Stimulated activated CD4-positive, alpha-beta T cell treated with anti-CD3 and anti-CD28 coated beads, Interleukin-1b, Interleukin-23, amount 100 ng/mL, for 4 hours (primary cell): ENCODE measurements at regions not wholly inside any gene's neighbourhood (a gene's known extent, or its start where the extent isn't known, plus 50 kb on each side); places are given as distances from the start of the nearest gene placed in this dataset.
"Not testable (repeated sequence)": the region's sequence is repeated elsewhere in the genome, so short reads cannot be mapped to it uniquely, and the experiment has no call there.

Source experiments
- DNase-seq, 2 donors: peaks; one replicate each; pipeline ENCODE4 v3.0.0-alpha.2; 2020; ENCODE audit warnings: low read depth in 2 of 2

GRCh38 chr10:33101392-33101787, 143.4 kb upstream of the ITGB1 start:
- DNase-seq, result no peak

GRCh38 chr10:33100781-33101391, 142.9 kb upstream of the ITGB1 start:
- no peak for DNase-seq

DNA sequence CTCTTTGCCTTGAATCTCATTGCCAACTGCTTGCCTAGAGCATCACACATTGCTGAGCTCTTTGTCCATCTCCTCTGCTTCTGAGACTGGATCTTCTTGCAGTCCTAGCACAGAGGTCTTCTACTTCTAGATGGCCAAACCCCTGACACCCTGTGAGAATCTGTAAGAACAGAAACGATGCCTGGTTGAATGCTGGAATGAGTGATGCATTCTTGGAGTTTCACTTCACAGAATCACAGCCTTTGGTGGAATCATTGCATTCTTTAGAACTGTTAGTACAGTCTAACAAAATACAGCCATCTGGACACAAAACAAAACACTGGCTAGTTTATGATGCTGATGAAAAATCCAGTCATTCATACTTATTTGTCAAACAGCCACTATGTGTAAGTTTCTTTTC, 141.7 kb upstream of the ITGB1 start:
- no peak for DNase-seq

DNA sequence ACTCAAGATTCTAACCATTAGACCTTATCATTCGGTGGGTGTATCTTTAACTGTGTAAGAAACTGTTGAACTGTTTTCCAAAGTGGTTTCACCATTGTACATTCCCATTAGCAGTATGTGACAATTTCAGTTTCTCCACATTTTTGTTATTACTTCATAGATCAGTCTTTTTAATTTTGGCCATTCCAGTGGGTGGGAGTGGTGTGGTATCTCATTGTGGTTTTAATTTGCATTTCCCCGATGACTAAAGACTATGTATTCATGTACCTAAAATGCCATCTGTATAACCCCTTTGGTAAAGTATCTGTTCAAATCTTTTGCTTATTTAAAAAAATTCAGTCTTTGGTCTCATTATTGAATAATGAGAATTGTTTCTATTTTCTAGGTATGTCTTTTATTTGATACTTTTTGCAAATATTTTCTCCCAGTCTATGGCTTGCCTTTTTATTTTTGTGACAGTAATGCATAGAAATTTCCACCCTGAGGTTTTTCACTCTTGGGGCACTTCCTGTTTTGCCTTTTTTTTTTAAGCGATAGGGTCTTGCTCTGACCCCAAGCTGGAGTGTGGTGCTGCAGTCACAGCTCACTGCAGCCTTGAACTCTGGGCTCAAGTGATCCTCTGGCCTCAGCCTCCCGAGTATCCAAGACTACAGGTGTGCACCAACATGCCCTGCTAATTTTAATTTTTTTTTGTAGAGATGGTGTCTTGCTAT, 141.1 kb upstream of the ITGB1 start:
- DNase-seq, result no peak

- no peak for DNase-seq
These were observed 138.1 kb upstream of the ITGB1 start for GRCh38 chr10:33095867-33096815.

- no peak for DNase-seq
These were observed 136.4 kb upstream of the ITGB1 start for GRCh38 chr10:33094263-33095051.

DNA sequence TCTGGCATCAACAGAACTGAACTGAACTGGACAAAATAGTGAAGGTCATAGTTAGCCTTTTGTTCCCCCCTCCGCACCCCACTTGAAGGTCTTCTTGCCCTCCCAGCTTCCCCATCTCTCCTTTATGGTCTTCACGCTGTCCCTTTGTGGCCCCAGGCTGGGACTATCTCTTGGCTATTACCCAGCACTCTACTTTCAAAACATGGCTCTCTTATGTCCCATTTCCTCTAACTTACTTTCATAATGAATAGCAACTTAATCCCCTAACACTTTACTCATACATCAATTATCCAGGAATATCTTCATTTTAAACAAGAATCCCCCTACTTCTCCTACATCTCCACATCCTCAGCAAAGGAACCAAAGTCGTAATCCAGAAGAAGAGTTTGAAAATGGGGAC, 135.3 kb upstream of the ITGB1 start:
- DNase-seq, result no peak

- DNase-seq, result no peak
These were observed 134.6 kb upstream of the ITGB1 start for GRCh38 chr10:33092596-33092995.

GRCh38 chr10:33091201-33091600, 133.2 kb upstream of the ITGB1 start:
- no peak for DNase-seq

- DNase-seq, result no peak
These were observed 131.0 kb upstream of the ITGB1 start for GRCh38 chr10:33088990-33089389.

DNA sequence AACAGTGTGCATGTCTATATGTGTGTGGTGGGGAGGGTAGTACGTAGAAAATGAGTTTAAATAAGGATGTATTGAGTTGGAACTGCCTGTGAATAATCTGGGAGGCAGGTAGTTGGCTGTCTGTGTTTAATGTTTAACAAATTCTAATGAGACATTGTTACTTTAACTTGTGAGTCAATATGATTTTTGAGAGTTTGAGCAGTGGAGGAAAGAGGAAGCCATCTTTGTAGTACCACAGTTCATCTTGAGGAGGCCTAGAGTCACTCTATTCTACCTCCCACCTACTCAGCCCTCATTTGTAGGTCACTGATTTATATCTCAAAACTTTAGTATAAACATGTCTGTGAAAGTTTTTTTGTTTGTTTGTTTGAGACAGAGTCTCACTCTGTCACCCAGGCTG, 129.9 kb upstream of the ITGB1 start:
- DNase-seq, result no peak

- DNase-seq, result no peak
These were observed 129.1 kb upstream of the ITGB1 start for GRCh38 chr10:33087152-33087551.

DNA sequence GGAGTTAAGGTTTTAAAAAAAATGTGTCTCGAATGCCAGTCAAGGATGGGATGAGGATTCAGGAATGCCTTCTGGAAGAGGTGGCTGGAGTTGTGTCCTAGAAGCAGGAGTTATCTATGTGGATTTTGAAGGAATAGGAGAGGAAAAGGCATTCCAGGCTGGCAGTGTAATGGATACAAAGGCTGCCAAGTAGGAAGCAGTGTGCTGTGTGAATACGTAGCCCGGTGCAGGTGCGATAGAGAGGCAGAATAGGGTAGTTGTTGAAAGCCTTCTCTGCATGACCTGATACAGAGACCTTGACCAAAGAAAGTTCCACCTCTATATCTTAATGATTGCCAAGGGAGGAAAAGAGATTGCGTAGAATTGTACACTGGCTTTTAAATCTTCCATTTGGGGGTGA, 128.1 kb upstream of the ITGB1 start:
- no peak for DNase-seq

DNA sequence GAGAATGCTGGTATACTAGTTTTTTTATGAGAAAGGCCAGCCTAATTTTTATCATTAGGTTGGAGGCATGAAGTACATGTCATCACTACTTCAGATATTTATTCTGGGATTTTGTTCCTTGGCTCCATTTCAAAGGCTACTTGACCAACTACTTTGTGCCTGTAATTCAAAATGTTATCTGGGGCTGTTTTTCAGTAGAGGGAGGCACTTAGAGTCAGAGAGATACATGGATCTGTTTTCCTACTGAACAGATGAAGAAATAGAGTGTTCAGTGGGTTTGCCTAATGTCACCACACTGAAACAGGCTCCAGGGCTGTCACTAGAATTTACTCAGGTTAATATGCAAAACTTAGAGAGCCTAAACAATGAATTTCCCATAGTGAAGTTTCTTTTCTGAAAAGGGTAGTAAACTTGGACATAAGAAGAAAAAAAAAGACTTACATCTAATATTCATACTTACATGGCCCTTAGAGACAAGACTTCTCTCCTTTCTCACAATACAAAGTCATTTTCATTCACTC, 127.3 kb upstream of the ITGB1 start:
- no peak for DNase-seq

DNA sequence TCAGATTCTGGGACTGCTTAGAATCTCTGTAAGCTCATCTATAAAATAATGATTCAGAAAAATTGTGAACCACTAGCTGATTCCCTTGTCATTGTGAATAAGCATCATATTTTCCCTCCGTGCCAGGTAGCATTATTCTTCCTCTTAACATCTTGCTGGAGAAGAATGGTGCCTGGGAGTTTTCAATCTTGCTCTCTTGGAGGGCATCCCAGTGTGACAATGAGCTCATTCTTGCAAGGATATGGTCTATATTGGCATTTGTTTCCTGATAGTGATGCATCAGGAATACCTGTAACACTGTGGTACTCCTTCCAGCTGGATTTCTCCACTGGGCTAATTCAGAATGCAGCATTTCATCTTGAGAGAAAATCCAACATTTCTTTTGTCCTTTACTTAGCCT, 126.4 kb upstream of the ITGB1 start:
- no peak for DNase-seq

DNA sequence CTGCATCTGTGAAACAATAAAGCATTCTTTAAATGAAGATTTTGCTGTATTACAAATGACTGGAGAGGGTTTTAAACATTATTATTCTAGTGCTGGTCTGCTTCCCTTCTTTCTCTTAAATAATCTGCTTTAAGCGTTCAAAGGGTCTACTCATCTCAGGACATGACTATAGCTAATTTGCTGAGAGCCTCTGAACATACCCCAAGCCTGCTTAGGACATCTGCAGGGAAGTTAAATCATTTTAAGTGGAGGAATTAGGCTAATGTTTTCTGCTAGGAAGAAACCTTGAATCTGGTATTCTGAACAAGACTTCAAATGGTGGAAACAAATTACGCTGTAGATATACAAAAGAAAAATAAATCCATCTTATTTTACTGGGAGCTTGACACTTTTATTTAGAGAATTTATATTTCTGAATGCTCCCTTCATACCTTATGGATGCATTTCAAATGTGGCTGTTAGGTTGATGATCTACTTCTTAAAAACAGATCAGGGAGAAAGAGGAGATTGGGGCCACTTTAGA, 124.4 kb upstream of the ITGB1 start:
- no peak for DNase-seq

GRCh38 chr10:33080467-33080866, 122.4 kb upstream of the ITGB1 start:
- DNase-seq, result not testable (repeated sequence)

- DNase-seq, result no peak
These were observed 116.4 kb upstream of the ITGB1 start for GRCh38 chr10:33074443-33074842.

GRCh38 chr10:33073641-33074415, 115.8 kb upstream of the ITGB1 start:
- DNase-seq, result no peak

- DNase-seq, result no peak
These were observed 113.8 kb upstream of the ITGB1 start for GRCh38 chr10:33071857-33072256.

- DNase-seq, result no peak
These were observed 112.1 kb upstream of the ITGB1 start for GRCh38 chr10:33070101-33070500.
